H9 (cell line): ENCODE measurements at regions not wholly inside any gene's neighbourhood (a gene's known extent, or its start where the extent isn't known, plus 50 kb on each side); places are given as distances from the start of the nearest gene placed in this dataset.
"Not testable (repeated sequence)": the region's sequence is repeated elsewhere in the genome, so short reads cannot be mapped to it uniquely, and the experiment has no call there.

Source experiments
- DNase-seq: peaks from one replicate; pipeline ENCODE4 v3.0.0-alpha.2; 2017
- H2AFZ ChIP-seq: one replicate; pipeline ENCODE4 v1.6.1; 2013; ENCODE audit warnings: mild to moderate bottlenecking, low read length, control low read depth, moderate library complexity
- H2AK5ac ChIP-seq: 2 replicates; pipeline ENCODE4 v1.6.1; 2013; ENCODE audit warnings: low read length, control low read depth, mixed read lengths; ENCODE audit not compliant: insufficient read length
- H2BK120ac ChIP-seq: one replicate; pipeline ENCODE4 v1.6.1; 2013; ENCODE audit warnings: low read depth, mild to moderate bottlenecking, low read length, control low read depth, inconsistent platforms; ENCODE audit not compliant: poor library complexity, severe bottlenecking
- H2BK12ac ChIP-seq: 2 replicates; pipeline ENCODE4 v1.6.1; 2013; ENCODE audit warnings: low read length, control low read depth, mixed read lengths, low read depth; ENCODE audit not compliant: insufficient read length
- H2BK15ac ChIP-seq: 2 replicates; pipeline ENCODE4 v1.6.1; 2013; ENCODE audit warnings: low read depth, low read length, control low read depth
- H2BK20ac ChIP-seq: one replicate; pipeline ENCODE4 v1.6.1; 2013; ENCODE audit warnings: low read depth, mild to moderate bottlenecking, low read length, control low read depth, inconsistent platforms; ENCODE audit not compliant: poor library complexity, severe bottlenecking
- H2BK5ac ChIP-seq: 2 replicates; pipeline ENCODE4 v1.6.1; 2013; ENCODE audit warnings: low read length, control low read depth, mixed read lengths; ENCODE audit not compliant: insufficient read length
- H3K14ac ChIP-seq: 2 replicates; pipeline ENCODE4 v1.6.1; 2013; ENCODE audit warnings: low read length, control low read depth; ENCODE audit not compliant: insufficient read depth
- H3K18ac ChIP-seq: 2 replicates; pipeline ENCODE4 v1.6.1; 2013; ENCODE audit warnings: low read depth, mild to moderate bottlenecking, mixed read lengths, low read length, control low read depth; ENCODE audit not compliant: insufficient read length
- H3K23ac ChIP-seq: 2 replicates; pipeline ENCODE4 v1.6.1; 2013; ENCODE audit warnings: low read length, control low read depth, mixed read lengths, low read depth; ENCODE audit not compliant: insufficient read length
- H3K23me2 ChIP-seq: 2 replicates; pipeline ENCODE4 v1.6.1; 2013; ENCODE audit warnings: low read depth, mild to moderate bottlenecking, mixed read lengths, low read length, control low read depth; ENCODE audit not compliant: insufficient read length, poor library complexity, severe bottlenecking
- H3K27ac ChIP-seq: 2 replicates; pipeline ENCODE4 v1.5.1; 2013; ENCODE audit warnings: low read length, control low read depth, mixed read lengths, low read depth; ENCODE audit not compliant: insufficient read length
- H3K27me3 ChIP-seq: 2 replicates; pipeline ENCODE4 v1.6.1; 2013; ENCODE audit warnings: low read length, control low read depth, inconsistent platforms; ENCODE audit not compliant: insufficient read depth
- H3K4ac ChIP-seq: 2 replicates; pipeline ENCODE4 v1.6.1; 2013; ENCODE audit warnings: low read depth, mild to moderate bottlenecking, control low read depth, inconsistent platforms, low read length, moderate library complexity
- H3K4me1 ChIP-seq: 2 replicates; pipeline ENCODE4 v1.6.1; 2013; ENCODE audit warnings: low read length, control low read depth, inconsistent platforms; ENCODE audit not compliant: insufficient read depth
- H3K4me2 ChIP-seq: 2 replicates; pipeline ENCODE4 v1.6.1; 2013; ENCODE audit warnings: low read length, control low read depth, mixed read lengths; ENCODE audit not compliant: insufficient read length, insufficient read depth
- H3K56ac ChIP-seq: 2 replicates; pipeline ENCODE4 v1.6.1; 2013; ENCODE audit warnings: low read depth, mild to moderate bottlenecking, mixed read lengths, low read length, control low read depth; ENCODE audit not compliant: insufficient read length
- H3K79me1 ChIP-seq: 2 replicates; pipeline ENCODE4 v1.6.1; 2013; ENCODE audit warnings: low read depth, mild to moderate bottlenecking, moderate library complexity, low read length, control low read depth, inconsistent platforms; ENCODE audit not compliant: insufficient read depth, poor library complexity, severe bottlenecking
- H3K79me2 ChIP-seq: 2 replicates; pipeline ENCODE4 v1.6.1; 2013; ENCODE audit warnings: low read length, control low read depth, inconsistent platforms; ENCODE audit not compliant: insufficient read depth
- H3K9ac ChIP-seq: 2 replicates; pipeline ENCODE4 v1.6.1; 2013; ENCODE audit warnings: low read length, control low read depth, mixed read lengths; ENCODE audit not compliant: insufficient read length; ENCODE audit errors: extremely low read depth
- H3K9me3 ChIP-seq: one replicate; pipeline ENCODE4 v1.6.1; 2013; ENCODE audit warnings: low read depth, low read length, inconsistent platforms; ENCODE audit not compliant: control insufficient read depth
- H3T11ph ChIP-seq: one replicate; pipeline ENCODE4 v1.6.1; 2013; ENCODE audit warnings: mild to moderate bottlenecking, low read length, control low read depth, inconsistent platforms
- H4K20me1 ChIP-seq: one replicate; pipeline ENCODE4 v1.6.1; 2013; ENCODE audit not compliant: control insufficient read depth, insufficient read length, insufficient read depth
- H4K5ac ChIP-seq: 2 replicates; pipeline ENCODE4 v1.6.1; 2013; ENCODE audit warnings: low read depth, mild to moderate bottlenecking, mixed read lengths, low read length, control low read depth; ENCODE audit not compliant: insufficient read length
- H4K8ac ChIP-seq: replicated peaks from 2 replicates; pipeline ENCODE4 v1.6.1; 2013; ENCODE audit warnings: low read length, control low read depth, mixed read lengths, low read depth; ENCODE audit not compliant: insufficient read length
- H4K91ac ChIP-seq: 2 replicates; pipeline ENCODE4 v1.6.1; 2013; ENCODE audit warnings: low read depth, mild to moderate bottlenecking, moderate library complexity, mixed read lengths, low read length, control low read depth; ENCODE audit not compliant: insufficient read length
- H3K27ac Mint-ChIP-seq, 3 experiments: 2 replicates in 2 of 3; 3 replicates in 1 of 3; pipeline ENCODE4 v1.8.0; 2020 to 2021; ENCODE audit warnings: mixed read lengths in 3 of 3, mild to moderate bottlenecking in 1 of 3, moderate library complexity in 1 of 3
- H3K27me3 Mint-ChIP-seq: 2 replicates; pipeline ENCODE4 v1.8.0; 2021; ENCODE audit warnings: low read depth, mild to moderate bottlenecking, moderate library complexity, mixed read lengths
- H3K36me3 Mint-ChIP-seq, 3 experiments: 2 replicates in 2 of 3; 3 replicates in 1 of 3; pipeline ENCODE4 v1.8.0; 2020 to 2021; ENCODE audit warnings: low read depth in 3 of 3, mixed read lengths in 3 of 3; ENCODE audit not compliant: insufficient read depth in 1 of 3
- H3K4me1 Mint-ChIP-seq, 2 experiments: 2 replicates each; pipeline ENCODE4 v1.8.0; 2020; ENCODE audit warnings: mixed read lengths in 2 of 2
- H3K4me3 Mint-ChIP-seq, 2 experiments: 2 replicates in 1 of 2; 3 replicates in 1 of 2; pipeline ENCODE4 v1.8.0; 2020 to 2021; ENCODE audit warnings: mild to moderate bottlenecking in 2 of 2, mixed read lengths in 2 of 2, moderate library complexity in 1 of 2
- H3K9me3 Mint-ChIP-seq, 2 experiments: 2 replicates in 1 of 2; 3 replicates in 1 of 2; pipeline ENCODE4 v1.8.0; 2020; ENCODE audit warnings: mild to moderate bottlenecking in 2 of 2, mixed read lengths in 2 of 2, moderate library complexity in 1 of 2
- WGBS: extraction: QIAGEN DNeasy Blood & Tissue Kit; methylation state at CpG from one replicate; pipeline ENCODE4 v1.1.7; 2013; ENCODE audit warnings: missing lambda C conversion rate, low lambda C conversion rate, mixed read lengths; ENCODE audit not compliant: insufficient read length; ENCODE audit errors: extremely low coverage; 5-methylcytosine and 5-hydroxymethylcytosine counted together
- TF ChIP-seq, protein P1 (sequence below): fragments of 200-600 bp; sonication (generic); conservative IDR thresholded peaks from 3 replicates; pipeline ENCODE4 v1.8.0; 2021; ENCODE audit warnings: antibody characterized with exemption, mild to moderate bottlenecking

DNA sequence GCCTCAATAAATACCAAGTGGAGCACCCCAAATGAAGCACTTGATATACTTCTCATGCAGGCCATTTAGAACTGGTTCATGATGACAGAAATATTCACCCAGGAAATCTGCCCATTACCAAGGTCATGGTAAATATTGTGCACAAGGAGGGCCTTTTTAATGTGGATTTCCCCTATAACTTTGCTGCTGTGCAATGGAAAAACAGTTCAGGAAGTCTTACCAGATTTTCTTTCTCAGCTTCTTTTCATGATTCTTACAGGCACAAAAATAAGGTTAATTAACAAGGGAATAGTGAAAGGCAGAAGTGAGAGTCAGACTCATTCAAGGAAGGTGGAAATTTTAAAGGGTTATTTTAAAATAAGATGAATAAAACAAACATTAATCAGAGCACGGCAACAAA lies 904.3 kb upstream of the GRIA3 start:
- Histone ChIP-seq H2BK120ac (no peak overlapping the region), H4K20me1 (no peaks in the 10 kb centered on the region), H2BK12ac (no peak overlapping the region), H2BK5ac (no peak overlapping the region), H4K5ac (no peak overlapping the region), H3K27ac (no peak overlapping the region), H2BK20ac (no peak overlapping the region), H3K23me2 (no peaks in the 10 kb centered on the region), H3T11ph (no peak overlapping the region), H3K9me3 (no peaks in the 10 kb centered on the region), H3K4ac (no peak overlapping the region), H2AK5ac (no peak overlapping the region), H3K9ac (no peak overlapping the region), H3K4me2 (no peak overlapping the region), H3K56ac (no peak overlapping the region), H3K79me1 (no peaks in the 10 kb centered on the region), H2BK15ac (no peak overlapping the region), H3K79me2 (no peaks in the 10 kb centered on the region), H4K91ac (no peak overlapping the region), H3K27me3 (no peaks in the 10 kb centered on the region), H3K14ac (no peak overlapping the region), H3K23ac (no peak overlapping the region), H2AFZ (no peak overlapping the region), H4K8ac (no peak overlapping the region), H3K18ac (no peak overlapping the region), H3K4me1 (no peaks in the 10 kb centered on the region)
- peaks cover 4 to 54% of the 10 kb centered on the region in 2 experiments; a peak in 4 of 5 replicates for H3K9me3 Mint-ChIP-seq
- WGBS = no CpG with 5 or more reads among the region's 1 CpG
- no peaks in the 10 kb centered on the region for H3K27me3 Mint-ChIP-seq
- no peak overlapping the region for H3K4me3 Mint-ChIP-seq
- no peak overlapping the region for H3K27ac Mint-ChIP-seq
- peaks cover 3 to 5% of the 10 kb centered on the region in 2 experiments; a peak in 2 of 4 replicates for H3K4me1 Mint-ChIP-seq
- DNase-seq = no peak
- TF ChIP-seq, protein P1, sequence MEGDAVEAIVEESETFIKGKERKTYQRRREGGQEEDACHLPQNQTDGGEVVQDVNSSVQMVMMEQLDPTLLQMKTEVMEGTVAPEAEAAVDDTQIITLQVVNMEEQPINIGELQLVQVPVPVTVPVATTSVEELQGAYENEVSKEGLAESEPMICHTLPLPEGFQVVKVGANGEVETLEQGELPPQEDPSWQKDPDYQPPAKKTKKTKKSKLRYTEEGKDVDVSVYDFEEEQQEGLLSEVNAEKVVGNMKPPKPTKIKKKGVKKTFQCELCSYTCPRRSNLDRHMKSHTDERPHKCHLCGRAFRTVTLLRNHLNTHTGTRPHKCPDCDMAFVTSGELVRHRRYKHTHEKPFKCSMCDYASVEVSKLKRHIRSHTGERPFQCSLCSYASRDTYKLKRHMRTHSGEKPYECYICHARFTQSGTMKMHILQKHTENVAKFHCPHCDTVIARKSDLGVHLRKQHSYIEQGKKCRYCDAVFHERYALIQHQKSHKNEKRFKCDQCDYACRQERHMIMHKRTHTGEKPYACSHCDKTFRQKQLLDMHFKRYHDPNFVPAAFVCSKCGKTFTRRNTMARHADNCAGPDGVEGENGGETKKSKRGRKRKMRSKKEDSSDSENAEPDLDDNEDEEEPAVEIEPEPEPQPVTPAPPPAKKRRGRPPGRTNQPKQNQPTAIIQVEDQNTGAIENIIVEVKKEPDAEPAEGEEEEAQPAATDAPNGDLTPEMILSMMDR = no peak
- no peaks in the 10 kb centered on the region for H3K36me3 Mint-ChIP-seq

DNA sequence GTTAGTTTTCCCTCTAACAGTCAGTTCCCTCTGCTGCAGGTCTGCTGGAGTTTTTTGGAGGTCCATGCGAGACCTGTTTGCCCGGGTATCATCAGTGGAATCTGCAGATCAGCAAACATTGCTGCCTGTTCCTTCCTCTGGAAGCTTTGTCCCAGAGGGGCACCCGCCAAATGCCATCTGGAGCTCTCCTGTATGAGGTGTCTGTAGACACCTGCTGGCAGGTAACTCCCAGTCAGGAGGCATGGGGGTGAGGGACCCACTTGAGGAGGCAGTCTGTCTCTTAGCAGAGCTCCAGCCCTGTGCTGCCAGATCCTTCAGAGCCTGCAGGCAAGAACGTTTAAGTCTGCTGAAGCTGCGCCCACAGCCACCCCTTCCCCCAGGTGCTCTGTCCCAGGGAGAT lies 884.3 kb upstream of the GRIA3 start:
- not testable (repeated sequence) for H3K4me1 Mint-ChIP-seq, H3K27ac Mint-ChIP-seq, H4K91ac ChIP-seq

More for the DNA sequence above, 884.3 kb upstream of the GRIA3 start:
- not testable (repeated sequence) for H3K18ac ChIP-seq, H3K14ac ChIP-seq, H3K4me1 ChIP-seq, H3T11ph ChIP-seq, H4K20me1 ChIP-seq, H2BK5ac ChIP-seq, H3K4ac ChIP-seq, H3K23ac ChIP-seq, H2BK12ac ChIP-seq, H3K9me3 ChIP-seq, H3K23me2 ChIP-seq, H3K4me2 ChIP-seq, H3K27me3 ChIP-seq, H3K9ac ChIP-seq, H3K79me2 ChIP-seq, DNase-seq, H2BK120ac ChIP-seq, H4K5ac ChIP-seq, H3K56ac ChIP-seq, H2BK20ac ChIP-seq, H2BK15ac ChIP-seq, H2AFZ ChIP-seq, H3K27ac ChIP-seq, H4K8ac ChIP-seq, H2AK5ac ChIP-seq, H3K27me3 Mint-ChIP-seq, H3K4me3 Mint-ChIP-seq, H3K79me1 ChIP-seq
- WGBS = no CpG with 5 or more reads among the region's 5 CpGs
- Mint-ChIP-seq H3K9me3 (peaks cover 28 to 83% of the 10 kb centered on the region in 2 experiments), H3K36me3 (peaks cover 0 to 11% (median 4%) of the 10 kb centered on the region in 3 experiments; a peak in 2 of 7 replicates)
